HCT116 (cell line): ENCODE measurements at regions not wholly inside any gene's neighbourhood (a gene's known extent, or its start where the extent isn't known, plus 50 kb on each side); places are given as distances from the start of the nearest gene placed in this dataset.

ENCODE experiments used
- ATAC-seq: fragments of 200-7000 bp; cut with Tn5 transposase; 2 replicates; pipeline ENCODE4 v1.9.1; 2020; ENCODE audit warnings: mild to moderate bottlenecking, moderate library complexity
- BruUV-seq: library from RNA; stranded (reverse); fragments of 400-500 nt; replicated peaks from 2 replicates; lab custom pipeline; 2021; lab: Mats Ljungman, UMichigan
- CTCF ChIA-PET: fragments of 300-600 bp; sonication (Branson Sonifier 250); formaldehyde crosslinking; loops from one replicate; lab custom pipeline; 2021; ENCODE audit warnings: antibody characterized with exemption; lab: Charles Lee
- POLR2A ChIA-PET: fragments of 300-600, 350-600 bp; sonication (Branson Sonifier 250); formaldehyde crosslinking; loops from one replicate; lab custom pipeline; 2021; ENCODE audit warnings: antibody characterized with exemption; lab: Charles Lee
- RAD21 ChIA-PET, 2 experiments: fragments of 300-600 bp; sonication (Branson Sonifier 250); formaldehyde crosslinking; loops; one replicate each; lab custom pipeline; 2023; ENCODE audit warnings: low total read pairs in 2 of 2; ENCODE audit not compliant: uncharacterized antibody in 2 of 2, unreplicated experiment in 2 of 2, low non-redundant PET in 1 of 2; lab: Charles Lee
- DNase-seq: peaks from one replicate; pipeline ENCODE4 v3.0.0-alpha.2; 2010; ENCODE audit warnings: low read depth, low spot score
- H2AFZ ChIP-seq: fragments of 200-600 bp; shearing (Covaris generic), sonication (generic); 2 replicates; pipeline ENCODE4 v1.6.1; 2017; ENCODE audit warnings: low read depth, mixed run types, mixed read lengths, antibody characterized with exemption, low read length; ENCODE audit not compliant: poor library complexity, severe bottlenecking
- H3K27ac ChIP-seq: 2 replicates; pipeline ENCODE4 v1.5.1; 2012; ENCODE audit warnings: low read depth, low read length
- H3K27me3 ChIP-seq: fragments of 200-600 bp; sonication (generic); 2 replicates; pipeline ENCODE4 v1.6.1; 2016; ENCODE audit warnings: mixed run types, low read length, mixed read lengths; ENCODE audit not compliant: insufficient read depth
- H3K36me3 ChIP-seq, 2 experiments: fragments of 200-500 bp in 1 of 2; fragments of 200-600 bp in 1 of 2; sonication (Bioruptor generic) in 1 of 2; sonication (generic) in 1 of 2; 2 replicates each; pipeline versions ENCODE4 v1.5.1 to v1.6.1; 2014 to 2016; ENCODE audit warnings: low read length in 2 of 2, inconsistent platforms in 1 of 2, mixed read lengths in 1 of 2, mixed run types in 1 of 2; ENCODE audit not compliant: insufficient read depth in 2 of 2, control insufficient read depth in 1 of 2
- H3K4me1 ChIP-seq, 2 experiments: fragments of 200-600 bp in 1 of 2; sonication (generic) in 1 of 2; 2 replicates each; pipeline versions ENCODE4 v1.5.1 to v1.6.1; 2012 to 2017; ENCODE audit warnings: low read length in 2 of 2, inconsistent platforms in 1 of 2, mild to moderate bottlenecking in 1 of 2, mixed read lengths in 1 of 2, mixed run types in 1 of 2, moderate library complexity in 1 of 2; ENCODE audit not compliant: insufficient read depth in 2 of 2, control insufficient read depth in 1 of 2
- H3K4me2 ChIP-seq: fragments of 200-600 bp; sonication (generic); 2 replicates; pipeline ENCODE4 v1.6.1; 2017; ENCODE audit warnings: mixed run types, low read length, mixed read lengths
- H3K4me3 ChIP-seq, 2 experiments: fragments of 200-600 bp in 1 of 2; sonication (generic) in 1 of 2; replicated peaks in 1 of 2; 2 replicates each; pipeline ENCODE4 v1.5.1; 2011 to 2016; ENCODE audit warnings: low read length in 2 of 2, control low read depth in 1 of 2, low read depth in 1 of 2, mild to moderate bottlenecking in 1 of 2, mixed read lengths in 1 of 2, mixed run types in 1 of 2
- H3K79me2 ChIP-seq: fragments of 200-600 bp; sonication (generic); 2 replicates; pipeline ENCODE4 v1.6.1; 2017; ENCODE audit warnings: mild to moderate bottlenecking, mixed run types, low read length, moderate library complexity, mixed read lengths; ENCODE audit not compliant: insufficient read depth
- H3K9ac ChIP-seq: fragments of 200-600 bp; sonication (generic); 2 replicates; pipeline ENCODE4 v1.6.1; 2016; ENCODE audit warnings: low read length, mixed read lengths
- H3K9me2 ChIP-seq: fragments of 200-600 bp; sonication (generic), shearing (Covaris generic); 2 replicates; pipeline ENCODE4 v1.6.1; 2017; ENCODE audit warnings: mixed run types, mild to moderate bottlenecking, moderate library complexity; ENCODE audit not compliant: insufficient read depth
- H3K9me3 ChIP-seq, 2 experiments: fragments of 200-500 bp in 1 of 2; fragments of 200-600 bp in 1 of 2; sonication (Bioruptor generic) in 1 of 2; sonication (generic) in 1 of 2; 2 replicates each; pipeline ENCODE4 v1.6.1; 2014 to 2017; ENCODE audit warnings: low read length in 2 of 2, mixed read lengths in 2 of 2, inconsistent platforms in 1 of 2, low read depth in 1 of 2, mild to moderate bottlenecking in 1 of 2, mixed run types in 1 of 2, moderate library complexity in 1 of 2; ENCODE audit not compliant: control insufficient read depth in 1 of 2, insufficient read depth in 1 of 2
- H4K20me1 ChIP-seq: fragments of 200-600 bp; sonication (generic), shearing (Covaris generic); 2 replicates; pipeline ENCODE4 v1.6.1; 2017; ENCODE audit warnings: mixed run types, mild to moderate bottlenecking, moderate library complexity; ENCODE audit not compliant: insufficient read depth
- ATF3 ChIP-seq: IDR thresholded peaks from 2 replicates; pipeline ENCODE4 v1.6.1; 2012
- CBX3 ChIP-seq: IDR thresholded peaks from 2 replicates; pipeline ENCODE4 v1.6.1; 2012; ENCODE audit warnings: low read depth
- CEBPB ChIP-seq: IDR thresholded peaks from 2 replicates; pipeline ENCODE4 v1.6.1; 2012; ENCODE audit warnings: low read depth
- CTCF ChIP-seq, 3 experiments: fragments of 200-600 bp in 1 of 3; sonication (generic) in 1 of 3; IDR thresholded peaks in 2 of 3; conservative IDR thresholded peaks in 1 of 3; 2 replicates each; pipeline ENCODE4 v1.5.1; 2012 to 2017; ENCODE audit warnings: low read depth in 2 of 3, low read length in 2 of 3, antibody characterized with exemption in 1 of 3, borderline replicate concordance in 1 of 3, control low read depth in 1 of 3, mild to moderate bottlenecking in 1 of 3, mixed read lengths in 1 of 3, mixed run types in 1 of 3, moderate library complexity in 1 of 3; ENCODE audit not compliant: insufficient read depth in 1 of 3
- EGR1 ChIP-seq: IDR thresholded peaks from 2 replicates; pipeline ENCODE4 v1.6.1; 2012; ENCODE audit warnings: low read depth
- ELF1 ChIP-seq: IDR thresholded peaks from 2 replicates; pipeline ENCODE4 v1.6.1; 2012; ENCODE audit warnings: low read depth, borderline replicate concordance
- EZH2 ChIP-seq: fragments of 200-600 bp; sonication (generic); IDR thresholded peaks from 2 replicates; pipeline ENCODE4 v1.6.1; 2017; ENCODE audit warnings: antibody characterized with exemption, mixed run types
- FOSL1 ChIP-seq: IDR thresholded peaks from 2 replicates; pipeline ENCODE4 v1.6.1; 2012; ENCODE audit warnings: low read depth
- JUND ChIP-seq: IDR thresholded peaks from 2 replicates; pipeline ENCODE4 v1.6.1; 2012
- MAX ChIP-seq: IDR thresholded peaks from 2 replicates; pipeline ENCODE4 v1.6.1; 2012
- POLR2A ChIP-seq: IDR thresholded peaks from 2 replicates; pipeline ENCODE4 v1.7.0; 2011; ENCODE audit warnings: borderline replicate concordance; ENCODE audit not compliant: insufficient read depth, insufficient read length; ENCODE audit errors: extremely low read depth
- POLR2AphosphoS5 ChIP-seq: IDR thresholded peaks from 2 replicates; pipeline ENCODE4 v1.6.1; 2011; ENCODE audit warnings: mild to moderate bottlenecking, low read depth, low read length, moderate library complexity
- RAD21 ChIP-seq: IDR thresholded peaks from 2 replicates; pipeline ENCODE4 v1.6.1; 2012; ENCODE audit warnings: low read depth, mild to moderate bottlenecking
- SIN3A ChIP-seq: IDR thresholded peaks from 2 replicates; pipeline ENCODE4 v1.6.1; 2012; ENCODE audit warnings: low read depth
- SRF ChIP-seq: IDR thresholded peaks from 2 replicates; pipeline ENCODE4 v1.6.1; 2012; ENCODE audit warnings: low read depth
- TCF7L2 ChIP-seq: IDR thresholded peaks from 2 replicates; pipeline ENCODE4 v1.7.0; 2011; ENCODE audit warnings: borderline replicate concordance, inconsistent platforms; ENCODE audit not compliant: insufficient read depth, insufficient read length; ENCODE audit errors: extremely low read depth
- ZBTB33 ChIP-seq: IDR thresholded peaks from 2 replicates; pipeline ENCODE4 v1.6.1; 2011; ENCODE audit warnings: mild to moderate bottlenecking, low read length, moderate library complexity; ENCODE audit not compliant: insufficient replicate concordance; ENCODE audit errors: extremely low read depth
- ZFX ChIP-seq: fragments of 450-650 bp; IDR thresholded peaks from 2 replicates; pipeline ENCODE4 v1.6.1; 2017
- ZNF274 ChIP-seq: fragments of 200-500 bp; sonication (Bioruptor generic); IDR thresholded peaks from 2 replicates; pipeline ENCODE4 v1.6.1; 2014; ENCODE audit warnings: mild to moderate bottlenecking, low read depth, low read length, inconsistent platforms
- intact Hi-C: fragments of 100-400 bp; cut with micrococcal nuclease; formaldehyde crosslinking; loops from 2 replicates; pipeline ENCODE4 v1.10.0; 2022

GRCh38 chr6:39992861-39993622, 58.8 kb upstream of the MOCS1 start:
- H3K9me3 ChIP-seq, result peaks cover 11 to 12% of the 10 kb centered on the region in 2 experiments; a peak in 2 of 4 replicates
- ATAC-seq, result no peak
- CTCF ChIA-PET, result no interaction called here

More at GRCh38 chr6:39992861-39993622, 58.8 kb upstream of the MOCS1 start:
- no peak for DNase-seq
- Histone ChIP-seq H3K4me1 (no peaks in the 10 kb centered on the region), H2AFZ (no peak overlapping the region), H3K9me2 (no peaks in the 10 kb centered on the region), H3K79me2 (no peaks in the 10 kb centered on the region), H3K4me2 (no peak overlapping the region), H3K27me3 (no peaks in the 10 kb centered on the region), H4K20me1 (no peaks in the 10 kb centered on the region), H3K36me3 (no peaks in the 10 kb centered on the region), H3K27ac (no peak overlapping the region), H3K9ac (no peak overlapping the region), H3K4me3 (no peak overlapping the region)
- intact Hi-C loops, result no loop called here
- POLR2A ChIA-PET, result no interaction called here
- RAD21 ChIA-PET, result no interaction called here
- TF ChIP-seq FOSL1 (no peak), POLR2AphosphoS5 (no peak), TCF7L2 (no peak), ZNF274 (no peak), MAX (no peak), EGR1 (no peak), ATF3 (no peak), SIN3A (no peak), ELF1 (no peak), CEBPB (no peak), ZFX (no peak), SRF (no peak), EZH2 (no peak), RAD21 (no peak), POLR2A (no peak), ZBTB33 (no peak), CBX3 (no peak; the same call in 1 of the 2 replicates), CTCF (IDR thresholded peaks at IDR 0.05 in 2 of 3, conservative IDR thresholded peaks at IDR 0.05 in 1 of 3; ENCODE audit: borderline replicate concordance in 1 of 3, insufficient read depth in 1 of 3, low read depth in 2 of 3, low read length in 2 of 3) (no peak), JUND (no peak)
- BruUV-seq, result no TSS peak
